ENCODE measurements at regions not wholly inside any gene's neighbourhood (a gene's known extent, or its start where the extent isn't known, plus 50 kb on each side); places are given as distances from the start of the nearest gene placed in this dataset.
A peak's percentile ranks its signal among the peaks of the same experiment; 100 is the strongest.

DNA sequence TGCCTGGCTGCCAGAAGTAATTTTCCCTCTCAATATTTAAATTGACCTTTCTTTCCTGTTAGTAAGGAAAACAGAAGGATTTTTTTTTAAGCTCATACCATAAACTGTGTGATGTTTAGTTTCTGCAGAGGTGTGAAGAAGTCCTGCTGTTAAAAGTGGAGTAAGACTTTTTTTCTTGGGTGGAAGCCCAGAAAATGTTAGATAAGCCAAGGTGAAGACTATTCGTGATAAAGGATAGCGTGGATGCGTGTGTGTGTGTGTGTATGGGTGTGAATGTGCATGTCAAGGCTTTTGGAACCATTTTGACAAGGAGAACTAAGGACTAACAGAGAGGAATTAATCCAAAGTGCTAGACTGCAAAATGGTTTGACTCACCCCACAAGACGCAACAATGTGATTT, 152.9 kb upstream of the SEL1L start:
- H3K36me3 Mint-ChIP-seq (ENCODE audit: low read depth): no peaks in the 10 kb centered on the region
- TF ChIP-seq, protein P1, sequence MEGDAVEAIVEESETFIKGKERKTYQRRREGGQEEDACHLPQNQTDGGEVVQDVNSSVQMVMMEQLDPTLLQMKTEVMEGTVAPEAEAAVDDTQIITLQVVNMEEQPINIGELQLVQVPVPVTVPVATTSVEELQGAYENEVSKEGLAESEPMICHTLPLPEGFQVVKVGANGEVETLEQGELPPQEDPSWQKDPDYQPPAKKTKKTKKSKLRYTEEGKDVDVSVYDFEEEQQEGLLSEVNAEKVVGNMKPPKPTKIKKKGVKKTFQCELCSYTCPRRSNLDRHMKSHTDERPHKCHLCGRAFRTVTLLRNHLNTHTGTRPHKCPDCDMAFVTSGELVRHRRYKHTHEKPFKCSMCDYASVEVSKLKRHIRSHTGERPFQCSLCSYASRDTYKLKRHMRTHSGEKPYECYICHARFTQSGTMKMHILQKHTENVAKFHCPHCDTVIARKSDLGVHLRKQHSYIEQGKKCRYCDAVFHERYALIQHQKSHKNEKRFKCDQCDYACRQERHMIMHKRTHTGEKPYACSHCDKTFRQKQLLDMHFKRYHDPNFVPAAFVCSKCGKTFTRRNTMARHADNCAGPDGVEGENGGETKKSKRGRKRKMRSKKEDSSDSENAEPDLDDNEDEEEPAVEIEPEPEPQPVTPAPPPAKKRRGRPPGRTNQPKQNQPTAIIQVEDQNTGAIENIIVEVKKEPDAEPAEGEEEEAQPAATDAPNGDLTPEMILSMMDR (conservative IDR thresholded peaks at IDR 0.05): no peak
- no peak overlapping the region for H3K4me3 Mint-ChIP-seq
- DNase-seq (ENCODE audit: low read depth, low spot score): no peak
- H3K27me3 Mint-ChIP-seq (ENCODE audit: low read depth): peaks cover 2% of the 10 kb centered on the region
- no peak overlapping the region for H3K27ac Mint-ChIP-seq (ENCODE audit: unreplicated experiment)
- H3K4me1 Mint-ChIP-seq: no peaks in the 10 kb centered on the region
- H3K9me3 Mint-ChIP-seq: peaks cover 2% of the 10 kb centered on the region

DNA sequence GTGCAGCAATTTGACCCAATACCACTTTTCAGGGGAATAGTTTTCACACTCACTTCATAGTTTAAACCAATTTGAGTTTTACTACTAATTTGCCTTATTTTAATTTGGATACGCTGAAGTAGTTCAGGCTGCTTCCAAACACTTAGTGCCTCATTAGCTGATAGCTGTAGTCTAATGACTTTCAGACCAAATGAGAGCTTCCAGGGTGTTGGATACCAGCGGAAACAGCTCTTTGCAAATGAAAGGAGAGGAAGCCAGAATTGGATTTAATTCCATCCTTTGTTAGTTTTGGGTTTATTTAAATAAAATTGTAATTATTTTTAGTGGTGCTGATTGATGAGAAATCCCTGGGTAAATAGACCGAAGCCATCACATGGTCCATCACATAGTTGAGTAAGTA, 158.3 kb upstream of the SEL1L start:
- Mint-ChIP-seq H3K9me3 (peaks cover 2% of the 10 kb centered on the region), H3K36me3 (ENCODE audit: low read depth) (no peaks in the 10 kb centered on the region), H3K4me3 (no peak overlapping the region), H3K4me1 (no peaks in the 10 kb centered on the region), H3K27ac (ENCODE audit: unreplicated experiment) (no peak overlapping the region), H3K27me3 (ENCODE audit: low read depth) (no peaks in the 10 kb centered on the region)
- TF ChIP-seq, protein P1 (conservative IDR thresholded peaks at IDR 0.05): no peak
- no peak for DNase-seq (ENCODE audit: low read depth, low spot score)

DNA sequence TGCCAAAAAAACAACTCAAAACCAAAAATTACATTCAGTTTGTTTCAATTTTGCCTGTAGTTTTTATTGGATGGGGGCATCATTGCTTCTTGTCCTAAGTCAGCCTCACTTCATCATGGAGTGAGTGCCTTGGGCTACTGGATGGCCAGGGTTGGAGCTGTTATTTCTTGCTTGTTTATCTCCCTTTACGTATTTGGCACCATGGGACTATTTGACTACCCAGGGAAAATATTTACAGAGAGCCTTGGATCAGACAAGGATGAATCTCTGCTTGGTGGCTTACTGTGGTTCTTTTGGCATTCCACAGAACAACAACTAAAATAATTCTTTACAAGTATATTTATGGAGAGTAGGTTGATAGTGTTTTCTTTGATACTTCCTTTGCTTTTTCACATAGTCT, 160.8 kb upstream of the SEL1L start:
- H3K27ac Mint-ChIP-seq (ENCODE audit: unreplicated experiment): no peak overlapping the region
- TF ChIP-seq, protein P1 (conservative IDR thresholded peaks at IDR 0.05): no peak
- H3K4me1 Mint-ChIP-seq: no peaks in the 10 kb centered on the region
- H3K9me3 Mint-ChIP-seq: no peaks in the 10 kb centered on the region
- no peaks in the 10 kb centered on the region for H3K36me3 Mint-ChIP-seq (ENCODE audit: low read depth)
- no peaks in the 10 kb centered on the region for H3K27me3 Mint-ChIP-seq (ENCODE audit: low read depth)
- no peak for DNase-seq (ENCODE audit: low read depth, low spot score)
- H3K4me3 Mint-ChIP-seq: no peak overlapping the region

DNA sequence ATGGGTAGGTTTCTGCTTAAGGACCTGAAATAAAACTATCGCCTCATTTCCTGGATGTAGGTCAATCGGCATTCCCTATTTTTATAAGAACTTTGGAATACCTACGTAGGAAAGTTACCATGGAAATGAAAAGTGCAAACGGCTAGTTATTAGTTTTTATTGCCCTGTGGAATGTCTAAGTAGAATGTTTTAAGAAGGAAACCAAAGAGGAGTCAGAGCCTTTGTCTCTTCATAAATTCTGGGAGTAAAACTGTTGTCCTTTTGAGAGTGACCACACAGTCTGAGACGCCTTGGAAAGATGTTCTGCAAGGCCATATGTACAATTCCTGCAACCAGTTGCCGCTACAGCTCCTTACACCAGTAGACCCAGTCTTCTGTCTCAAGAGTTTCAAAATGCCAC, 176.0 kb upstream of the SEL1L start:
- H3K27ac Mint-ChIP-seq (ENCODE audit: unreplicated experiment): no peak overlapping the region
- no peak overlapping the region for H3K4me3 Mint-ChIP-seq
- no peaks in the 10 kb centered on the region for H3K36me3 Mint-ChIP-seq (ENCODE audit: low read depth)
- peaks cover 8% of the 10 kb centered on the region for H3K9me3 Mint-ChIP-seq
- TF ChIP-seq, protein P1 (conservative IDR thresholded peaks at IDR 0.05): no peak
- no peaks in the 10 kb centered on the region for H3K27me3 Mint-ChIP-seq (ENCODE audit: low read depth)
- DNase-seq (ENCODE audit: low read depth, low spot score): no peak
- H3K4me1 Mint-ChIP-seq: peaks cover 7% of the 10 kb centered on the region

DNA sequence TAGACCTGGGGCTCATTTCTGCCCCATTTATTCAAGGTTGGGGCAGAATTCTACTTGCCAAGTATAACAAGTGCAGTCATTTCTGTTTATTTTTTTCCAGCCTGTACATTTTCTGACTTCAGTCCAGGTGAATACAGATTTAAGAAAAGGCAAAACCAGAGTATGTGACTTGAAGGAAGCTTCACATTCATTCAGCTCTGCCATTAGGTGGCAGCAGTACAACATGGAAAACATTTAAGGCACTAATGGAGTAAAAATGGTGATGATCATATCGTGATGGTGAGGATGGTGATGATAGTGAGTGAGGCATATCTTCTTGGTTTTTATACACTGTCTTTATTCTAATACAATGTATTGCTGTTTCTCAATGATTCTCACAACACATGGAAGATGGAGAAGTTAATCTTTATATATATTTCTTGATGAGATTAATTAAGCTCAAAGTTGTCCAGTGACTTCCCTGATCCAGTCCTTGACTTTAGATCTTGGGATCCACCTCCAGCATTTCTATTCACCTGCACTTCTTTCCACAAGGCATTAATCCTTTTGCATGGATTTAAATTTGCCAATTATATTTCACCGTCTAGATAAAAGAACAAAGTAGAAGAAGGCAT, 176.7 kb upstream of the SEL1L start:
- H3K9me3 Mint-ChIP-seq: peaks cover 8% of the 10 kb centered on the region
- H3K36me3 Mint-ChIP-seq (ENCODE audit: low read depth): no peaks in the 10 kb centered on the region
- H3K4me3 Mint-ChIP-seq: no peak overlapping the region
- H3K4me1 Mint-ChIP-seq: peaks cover 7% of the 10 kb centered on the region
- DNase-seq (ENCODE audit: low read depth, low spot score): peak; percentile 40
- no peaks in the 10 kb centered on the region for H3K27me3 Mint-ChIP-seq (ENCODE audit: low read depth)
- no peak overlapping the region for H3K27ac Mint-ChIP-seq (ENCODE audit: unreplicated experiment)
- TF ChIP-seq, protein P1 (conservative IDR thresholded peaks at IDR 0.05): peak; percentile 83
